OCI-LY3 (cell line): ENCODE measurements at regions not wholly inside any gene's neighbourhood (a gene's known extent, or its start where the extent isn't known, plus 50 kb on each side); places are given as distances from the start of the nearest gene placed in this dataset.

Experiments used
- H2AFZ ChIP-seq: fragments of 200-600, 300-600 bp; shearing (Covaris generic); 2 replicates; pipeline ENCODE4 v1.6.0; 2014; ENCODE audit warnings: antibody characterized with exemption, low read depth, low read length
- H3K27ac ChIP-seq: fragments of 200-600, 300-600 bp; sonication (generic); 2 replicates; pipeline ENCODE4 v1.5.1; 2014; ENCODE audit warnings: mild to moderate bottlenecking, low read length, moderate library complexity, mixed read lengths
- H3K27me3 ChIP-seq: fragments of 200-600, 300-600 bp; sonication (generic); 2 replicates; pipeline ENCODE4 v1.6.1; 2014; ENCODE audit warnings: low read depth, low read length, mixed read lengths
- H3K36me3 ChIP-seq: fragments of 200-600, 300-600 bp; sonication (generic); replicated peaks from 2 replicates; pipeline ENCODE3; 2014; ENCODE audit warnings: low read depth, low read length, mixed read lengths
- H3K4me1 ChIP-seq: fragments of 300-600, 200-600 bp; sonication (generic); 2 replicates; pipeline ENCODE4 v1.6.1; 2014; ENCODE audit warnings: low read length, mixed read lengths
- H3K4me2 ChIP-seq: fragments of 200-600, 300-600 bp; sonication (generic); 2 replicates; pipeline ENCODE4 v1.6.1; 2014; ENCODE audit warnings: low read length, mixed read lengths
- H3K4me3 ChIP-seq: fragments of 300-600, 200-600 bp; sonication (generic); 2 replicates; pipeline ENCODE4 v1.5.1; 2014; ENCODE audit warnings: antibody characterized with exemption, mild to moderate bottlenecking, low read length, moderate library complexity
- H3K79me2 ChIP-seq: fragments of 300-600, 200-600 bp; shearing (Covaris generic); 2 replicates; pipeline ENCODE4 v1.6.1; 2014; ENCODE audit warnings: mild to moderate bottlenecking, low read length, mixed read lengths
- H3K9ac ChIP-seq: fragments of 300-600, 200-600 bp; shearing (Covaris generic); 2 replicates; pipeline ENCODE4 v1.6.0; 2014; ENCODE audit warnings: mild to moderate bottlenecking, low read length, moderate library complexity
- H3K9me3 ChIP-seq: fragments of 200-600, 300-600 bp; shearing (Covaris generic); 2 replicates; pipeline ENCODE4 v1.6.1; 2014; ENCODE audit warnings: low read length, mixed read lengths; ENCODE audit not compliant: insufficient read depth
- H4K20me1 ChIP-seq: fragments of 200-600, 300-600 bp; sonication (generic); 2 replicates; pipeline ENCODE4 v1.6.1; 2016; ENCODE audit warnings: low read length, mixed read lengths; ENCODE audit not compliant: insufficient read depth
- EZH2phosphoT487 ChIP-seq: fragments of 200-600 bp; shearing (Covaris generic); IDR thresholded peaks from 2 replicates; pipeline ENCODE4 v1.6.1; 2018; ENCODE audit warnings: antibody characterized with exemption, mixed run types, low read depth
- TF ChIP-seq, protein P1 (sequence below): fragments of 200-600, 300-600 bp; sonication (generic); IDR thresholded peaks from 2 replicates; pipeline ENCODE4 v1.5.1; 2014; ENCODE audit warnings: antibody characterized with exemption, low read length, low read depth

DNA sequence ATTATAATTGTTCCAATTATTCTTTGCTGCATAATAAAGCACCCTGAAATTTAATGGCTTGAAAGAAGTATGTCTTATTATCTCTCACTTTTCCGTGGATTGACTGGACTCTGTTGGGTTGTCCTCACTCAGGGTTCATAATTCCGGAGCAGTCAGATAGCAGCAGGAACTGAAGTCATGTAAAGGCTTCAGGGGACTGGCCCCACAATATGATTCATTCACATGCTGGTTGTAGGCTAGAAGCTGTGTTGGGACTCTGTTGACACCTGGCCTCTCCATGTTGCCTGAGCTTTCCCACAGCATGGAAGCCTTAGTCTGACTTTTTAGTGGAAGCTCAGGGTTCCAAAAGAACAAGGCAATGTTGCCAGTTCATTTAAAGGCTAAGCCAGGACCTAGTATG, 367.1 kb upstream of the ADGRL2 start:
- Histone ChIP-seq H3K9me3 (no peaks in the 10 kb centered on the region), H3K79me2 (no peaks in the 10 kb centered on the region), H3K4me3 (no peak overlapping the region), H3K9ac (no peak overlapping the region), H3K27me3 (0 out of 2 replicates have a peak, but pooled peaks cover 5% of the 10 kb centered on the region), H4K20me1 (no peaks in the 10 kb centered on the region), H3K36me3 (no peaks in the 10 kb centered on the region), H3K4me1 (no peaks in the 10 kb centered on the region), H3K27ac (no peak overlapping the region), H2AFZ (no peak overlapping the region), H3K4me2 (no peak overlapping the region)
- TF ChIP-seq, protein P1, sequence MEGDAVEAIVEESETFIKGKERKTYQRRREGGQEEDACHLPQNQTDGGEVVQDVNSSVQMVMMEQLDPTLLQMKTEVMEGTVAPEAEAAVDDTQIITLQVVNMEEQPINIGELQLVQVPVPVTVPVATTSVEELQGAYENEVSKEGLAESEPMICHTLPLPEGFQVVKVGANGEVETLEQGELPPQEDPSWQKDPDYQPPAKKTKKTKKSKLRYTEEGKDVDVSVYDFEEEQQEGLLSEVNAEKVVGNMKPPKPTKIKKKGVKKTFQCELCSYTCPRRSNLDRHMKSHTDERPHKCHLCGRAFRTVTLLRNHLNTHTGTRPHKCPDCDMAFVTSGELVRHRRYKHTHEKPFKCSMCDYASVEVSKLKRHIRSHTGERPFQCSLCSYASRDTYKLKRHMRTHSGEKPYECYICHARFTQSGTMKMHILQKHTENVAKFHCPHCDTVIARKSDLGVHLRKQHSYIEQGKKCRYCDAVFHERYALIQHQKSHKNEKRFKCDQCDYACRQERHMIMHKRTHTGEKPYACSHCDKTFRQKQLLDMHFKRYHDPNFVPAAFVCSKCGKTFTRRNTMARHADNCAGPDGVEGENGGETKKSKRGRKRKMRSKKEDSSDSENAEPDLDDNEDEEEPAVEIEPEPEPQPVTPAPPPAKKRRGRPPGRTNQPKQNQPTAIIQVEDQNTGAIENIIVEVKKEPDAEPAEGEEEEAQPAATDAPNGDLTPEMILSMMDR, result no peak
- no peak for TF ChIP-seq EZH2phosphoT487

DNA sequence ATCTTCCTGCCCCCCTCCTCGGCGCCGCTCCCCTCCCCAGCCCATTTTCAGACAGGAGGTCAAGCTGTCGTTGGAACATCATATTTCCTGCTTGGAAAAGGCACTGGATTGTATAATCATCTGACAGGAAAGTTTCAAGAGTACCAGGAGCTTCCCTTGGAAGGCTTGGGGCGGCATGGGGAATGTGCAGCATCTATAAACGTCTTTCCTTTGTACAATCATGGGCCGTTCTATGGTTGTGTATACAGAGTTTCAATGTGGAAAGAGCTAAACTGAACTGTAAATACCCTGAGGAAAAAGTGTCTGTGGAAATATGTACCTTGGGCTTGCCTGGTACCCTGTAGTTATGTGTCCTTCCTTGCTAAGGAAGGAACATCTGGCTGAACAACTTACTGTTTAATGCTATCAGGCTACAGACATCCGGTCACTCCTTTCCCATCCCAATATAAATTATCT, 368.1 kb upstream of the ADGRL2 start:
- no peaks in the 10 kb centered on the region for H4K20me1 ChIP-seq
- H3K27ac ChIP-seq, result no peak overlapping the region
- 0 out of 2 replicates have a peak, but pooled peaks cover 5% of the 10 kb centered on the region for H3K27me3 ChIP-seq
- no peaks in the 10 kb centered on the region for H3K36me3 ChIP-seq
- no peak overlapping the region for H3K4me3 ChIP-seq
- no peak overlapping the region for H3K9ac ChIP-seq
- TF ChIP-seq, protein P1, result no peak
- TF ChIP-seq EZH2phosphoT487, result no peak
- H2AFZ ChIP-seq, result no peak overlapping the region
- H3K4me2 ChIP-seq, result no peak overlapping the region
- no peaks in the 10 kb centered on the region for H3K9me3 ChIP-seq
- H3K4me1 ChIP-seq, result no peaks in the 10 kb centered on the region
- H3K79me2 ChIP-seq, result no peaks in the 10 kb centered on the region

DNA sequence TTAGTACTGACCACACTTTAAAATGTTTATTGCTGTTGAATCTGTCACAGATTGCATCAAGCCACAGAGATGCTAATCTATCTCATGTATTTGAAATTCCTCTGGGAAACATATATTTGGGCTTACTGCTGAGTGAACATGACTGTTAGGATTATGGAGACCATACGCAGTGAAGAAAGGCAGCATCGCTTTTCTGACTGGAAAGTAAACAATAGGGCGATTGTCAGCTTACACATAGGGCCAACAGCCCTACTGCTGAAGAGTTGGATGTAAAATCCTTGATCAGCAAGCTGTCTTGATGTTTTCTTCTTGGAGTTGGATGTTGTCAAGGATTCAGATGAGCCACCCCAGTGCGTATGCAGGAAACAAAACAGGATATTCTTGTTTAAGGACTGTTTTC, 368.7 kb upstream of the ADGRL2 start:
- no peaks in the 10 kb centered on the region for H3K9me3 ChIP-seq
- TF ChIP-seq EZH2phosphoT487, result no peak
- TF ChIP-seq, protein P1, result no peak
- H3K4me3 ChIP-seq, result no peak overlapping the region
- 0 out of 2 replicates have a peak, but pooled peaks cover 5% of the 10 kb centered on the region for H3K27me3 ChIP-seq
- no peak overlapping the region for H3K27ac ChIP-seq
- no peak overlapping the region for H3K4me2 ChIP-seq
- H4K20me1 ChIP-seq, result no peaks in the 10 kb centered on the region
- H3K79me2 ChIP-seq, result no peaks in the 10 kb centered on the region
- no peak overlapping the region for H3K9ac ChIP-seq
- H3K4me1 ChIP-seq, result no peaks in the 10 kb centered on the region
- H2AFZ ChIP-seq, result no peak overlapping the region
- H3K36me3 ChIP-seq, result no peaks in the 10 kb centered on the region

DNA sequence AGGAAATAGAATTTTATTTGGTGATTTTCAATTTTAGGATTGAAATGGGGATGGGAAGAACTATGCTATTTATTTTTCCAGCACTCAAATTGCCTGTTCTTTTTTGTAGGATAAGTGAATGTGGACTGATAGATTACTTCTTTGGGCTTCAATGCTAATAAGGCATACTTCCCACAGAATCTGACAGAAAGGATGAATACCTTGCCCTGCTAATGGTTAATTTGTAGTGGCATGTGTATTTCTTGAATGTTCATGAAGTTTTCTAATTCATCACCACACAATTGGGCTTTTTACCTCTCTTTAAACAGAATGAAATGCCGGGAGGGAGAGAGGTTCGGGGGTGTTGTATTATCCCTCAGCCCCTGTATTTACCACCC, 369.1 kb upstream of the ADGRL2 start:
- TF ChIP-seq EZH2phosphoT487, result no peak
- TF ChIP-seq, protein P1, result no peak
- no peaks in the 10 kb centered on the region for H3K9me3 ChIP-seq
- H3K79me2 ChIP-seq, result no peaks in the 10 kb centered on the region
- no peaks in the 10 kb centered on the region for H3K36me3 ChIP-seq
- H3K9ac ChIP-seq, result no peak overlapping the region
- H2AFZ ChIP-seq, result no peak overlapping the region
- no peak overlapping the region for H3K4me2 ChIP-seq
- H3K27me3 ChIP-seq, result 0 out of 2 replicates have a peak, but pooled peaks cover 5% of the 10 kb centered on the region
- H3K4me1 ChIP-seq, result no peaks in the 10 kb centered on the region
- no peaks in the 10 kb centered on the region for H4K20me1 ChIP-seq
- H3K4me3 ChIP-seq, result no peak overlapping the region
- no peak overlapping the region for H3K27ac ChIP-seq
